ENCODE measurements at regions not wholly inside any gene's neighbourhood (a gene's known extent, or its start where the extent isn't known, plus 50 kb on each side); places are given as distances from the start of the nearest gene placed in this dataset.

DNA sequence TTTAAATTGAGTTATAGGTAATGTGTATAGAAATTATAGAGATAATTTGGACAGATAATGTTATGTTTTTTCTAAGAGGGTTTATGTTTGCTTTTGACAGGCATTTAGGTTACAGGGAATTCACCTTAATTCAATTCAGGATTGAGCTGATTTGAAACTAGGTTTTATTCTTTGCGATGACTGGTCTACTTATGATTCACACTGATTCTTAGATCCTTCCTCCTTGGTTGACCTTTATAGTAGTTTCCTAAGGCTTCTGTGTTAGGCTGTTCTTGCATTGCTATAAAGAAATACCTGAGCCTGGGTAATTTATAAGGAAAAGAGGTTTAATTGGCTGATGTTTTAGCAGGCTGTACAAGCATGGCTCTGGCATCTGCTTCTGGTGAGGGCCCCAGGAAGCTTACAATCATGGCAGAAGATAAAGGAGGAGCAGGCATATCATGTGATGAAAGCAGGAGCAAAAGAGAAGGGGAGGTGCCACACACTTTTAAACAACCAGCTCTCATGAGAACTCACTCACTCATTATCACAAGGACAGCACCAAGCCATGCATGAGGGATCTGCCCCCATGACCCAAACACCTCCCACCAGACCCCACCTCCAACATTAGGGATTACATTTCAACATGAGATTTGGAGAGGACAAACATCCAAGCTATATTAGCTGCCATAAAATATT, 155.0 kb upstream of the SFRP2 start:
- POLR2A ChIA-PET = no interaction called here
- CTCF ChIA-PET = no interaction called here

GRCh38 chr4:153940916-153941315, 152.0 kb upstream of the SFRP2 start:
- ChIA-PET CTCF (no interaction called here), POLR2A (no interaction called here)

DNA sequence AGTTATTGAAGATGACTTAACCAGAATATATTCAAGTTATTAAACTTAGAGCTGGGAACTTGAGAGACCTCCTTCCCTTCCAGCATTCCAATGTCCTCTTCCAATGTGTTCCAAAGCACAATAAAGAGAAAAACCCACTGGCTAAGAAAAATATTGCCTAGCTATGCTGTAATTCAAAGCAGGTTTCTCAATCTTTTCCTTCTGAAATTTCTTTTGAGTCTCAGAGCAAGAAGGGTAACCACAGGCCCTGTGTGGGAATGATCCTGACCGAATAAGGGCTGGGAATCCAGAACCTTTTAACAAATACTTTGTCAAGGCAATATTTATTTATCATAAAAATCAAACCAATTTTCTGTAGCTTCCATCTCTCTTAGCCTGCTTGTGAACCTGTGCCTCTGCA, 150.7 kb upstream of the SFRP2 start:
- CTCF ChIA-PET = interaction anchor here (0.5 to 1.3 kb wide), 2 partner anchors 12 to 22 kb away, joined by 3 to 5 read pairs; no protein-coding TSS in a partner anchor
- POLR2A ChIA-PET = no interaction called here

GRCh38 chr4:153938994-153939393, 150.1 kb upstream of the SFRP2 start:
- ChIA-PET POLR2A (no interaction called here), CTCF (no interaction called here)

- ChIA-PET CTCF (no interaction called here), POLR2A (no interaction called here)
Measured at GRCh38 chr4:153937289-153937688, 148.4 kb upstream of the SFRP2 start.

- CTCF ChIA-PET = no interaction called here
- POLR2A ChIA-PET = no interaction called here
Measured at GRCh38 chr4:153936121-153936520, 147.2 kb upstream of the SFRP2 start.

DNA sequence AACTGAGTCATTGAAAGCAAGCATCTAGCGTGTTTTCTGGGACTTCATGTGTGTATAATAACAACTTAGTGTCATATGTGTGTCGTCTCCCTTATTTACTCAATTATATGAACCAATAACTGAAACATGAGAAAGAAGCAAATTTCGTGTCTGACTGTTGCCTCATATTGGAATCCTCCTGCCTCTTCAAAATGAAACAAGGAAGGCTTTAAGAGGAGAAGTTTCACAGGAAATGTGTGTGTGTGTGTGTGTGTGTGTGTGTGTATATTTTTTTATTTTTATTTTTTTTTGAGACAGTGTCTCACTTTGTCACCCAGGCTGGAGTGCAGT, 145.8 kb upstream of the SFRP2 start:
- ChIA-PET CTCF (no interaction called here), POLR2A (no interaction called here)

DNA sequence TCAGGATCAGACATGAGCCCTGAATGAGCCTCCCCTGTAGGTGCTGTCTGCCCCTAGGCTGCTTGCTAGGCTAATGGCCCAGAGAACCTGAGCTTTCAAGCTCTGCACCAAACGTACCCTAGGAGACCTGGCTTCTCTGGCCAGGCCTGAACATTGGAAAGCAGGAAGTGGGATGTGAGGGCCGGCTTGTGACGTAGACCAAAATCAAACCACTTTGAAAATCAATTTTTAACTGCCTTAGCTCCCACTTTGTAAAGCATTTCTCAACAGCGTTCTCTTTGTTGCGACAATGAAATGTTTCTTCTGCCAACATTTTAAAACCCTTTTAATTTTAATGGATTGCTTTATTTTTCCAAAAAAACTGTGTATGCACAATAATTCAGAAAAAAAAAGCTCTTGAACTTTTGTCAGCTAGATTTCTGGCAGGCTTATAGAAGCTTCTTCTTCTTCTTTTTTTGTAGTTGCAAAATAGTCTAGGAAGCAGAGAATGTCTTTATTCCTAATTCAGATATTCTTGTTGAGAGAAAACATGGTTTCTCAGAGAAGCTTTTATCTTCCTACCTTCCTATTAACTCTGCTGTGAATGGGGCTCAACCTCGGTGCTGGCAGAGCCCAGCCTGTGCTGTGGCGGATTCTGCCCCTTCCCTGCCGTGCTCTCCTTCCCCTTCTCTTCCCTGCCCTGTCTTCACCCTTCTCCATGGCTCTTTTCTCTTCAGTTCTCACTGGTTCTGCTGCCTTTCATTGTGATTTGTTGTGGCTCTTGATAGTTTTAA, 145.2 kb upstream of the SFRP2 start:
- ChIA-PET POLR2A (no interaction called here), CTCF (interaction anchor here (1.1 kb wide), 1 partner anchor 142 kb away, joined by 3 read pairs; no protein-coding TSS in a partner anchor)

DNA sequence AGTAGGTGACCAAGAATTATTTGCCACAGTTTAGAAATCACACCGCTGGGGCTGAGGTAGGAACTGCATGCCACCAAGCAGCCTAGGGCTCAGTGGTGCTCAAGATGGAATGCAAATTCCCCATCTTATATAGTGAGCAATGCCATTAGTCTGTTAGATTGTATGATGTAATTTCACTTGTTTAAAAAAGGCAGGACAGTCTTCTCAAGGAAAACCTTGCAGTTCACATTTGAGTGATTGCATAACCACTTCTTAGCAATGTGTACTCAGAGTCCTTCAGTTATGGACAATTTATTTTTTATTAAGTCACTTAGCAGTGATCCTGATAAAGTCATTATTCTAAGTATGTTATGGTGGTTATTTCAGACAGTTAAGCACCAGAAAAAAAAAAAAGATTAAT, 142.9 kb upstream of the SFRP2 start:
- ChIA-PET POLR2A (no interaction called here), CTCF (no interaction called here)

DNA sequence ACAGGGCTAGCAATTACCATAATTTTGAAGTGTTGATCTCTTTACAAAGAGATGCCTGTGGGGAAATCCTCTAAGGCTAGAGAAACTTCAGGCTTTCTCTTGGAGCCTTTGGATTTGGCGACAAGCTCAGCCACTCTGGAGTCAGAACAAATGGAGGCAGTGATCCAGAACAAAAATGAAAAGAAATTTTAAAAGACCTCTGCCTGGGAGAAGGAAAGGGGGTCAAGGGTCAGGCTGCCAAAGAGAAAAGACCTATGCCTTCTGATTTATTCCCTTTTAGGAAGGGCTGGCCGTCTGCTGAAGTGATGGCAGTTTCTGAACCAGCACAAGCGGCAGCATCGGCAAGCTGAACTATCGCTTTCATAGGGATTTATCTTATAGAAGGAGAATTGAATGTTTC, 140.8 kb upstream of the SFRP2 start:
- CTCF ChIA-PET = no interaction called here
- POLR2A ChIA-PET = no interaction called here

GRCh38 chr4:153927451-153927850, 138.6 kb upstream of the SFRP2 start:
- CTCF ChIA-PET = interaction anchor here (2.5 kb wide), 1 partner anchor 12 kb away, joined by 5 read pairs; no protein-coding TSS in a partner anchor
- POLR2A ChIA-PET = no interaction called here

DNA sequence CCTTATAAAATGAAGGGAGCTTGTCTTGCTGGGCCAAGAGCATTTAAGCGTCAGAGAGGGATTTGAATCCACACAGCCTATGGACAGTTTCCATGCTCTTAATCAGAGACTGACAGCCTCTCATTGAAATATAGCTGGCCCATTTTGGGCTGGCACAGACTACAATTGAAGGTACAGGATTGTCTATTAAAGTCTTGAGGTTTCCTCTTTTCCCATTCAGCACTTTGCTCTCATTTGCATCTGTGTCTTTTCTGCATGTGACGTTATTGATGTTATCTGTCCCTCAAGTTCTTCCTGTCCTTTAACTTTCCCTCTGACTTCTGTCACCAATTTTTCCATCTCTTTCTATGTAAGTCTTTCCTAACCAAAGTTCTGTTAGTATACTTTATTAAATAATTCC, 133.3 kb upstream of the SFRP2 start:
- CTCF ChIA-PET = no interaction called here
- POLR2A ChIA-PET = no interaction called here

- POLR2A ChIA-PET = no interaction called here
- CTCF ChIA-PET = no interaction called here
Measured at GRCh38 chr4:153919667-153920066, 130.8 kb upstream of the SFRP2 start.

DNA sequence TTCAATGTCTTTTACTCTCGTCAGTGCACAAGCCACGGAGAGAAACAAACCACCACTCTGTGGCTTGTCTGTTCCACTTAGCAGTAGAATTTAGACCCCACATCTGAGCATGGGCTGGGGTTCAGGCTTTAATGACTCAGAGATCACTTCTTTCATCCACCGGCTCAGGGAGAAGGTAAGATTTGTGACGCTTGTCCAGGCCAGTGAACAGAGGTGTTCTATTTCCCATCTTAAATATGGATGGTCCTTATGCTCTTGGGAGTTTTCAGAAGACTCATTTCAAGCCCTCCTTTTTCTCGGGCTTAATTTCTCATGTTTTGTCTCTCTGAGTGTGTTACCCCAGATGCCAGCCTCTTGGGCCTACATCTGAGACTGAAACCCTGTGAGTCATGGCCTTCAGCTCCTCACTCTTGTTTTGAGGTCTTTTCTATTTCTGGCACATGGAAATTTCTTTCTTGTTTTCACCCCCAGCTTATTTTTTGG, 127.4 kb upstream of the SFRP2 start:
- POLR2A ChIA-PET = no interaction called here

DNA sequence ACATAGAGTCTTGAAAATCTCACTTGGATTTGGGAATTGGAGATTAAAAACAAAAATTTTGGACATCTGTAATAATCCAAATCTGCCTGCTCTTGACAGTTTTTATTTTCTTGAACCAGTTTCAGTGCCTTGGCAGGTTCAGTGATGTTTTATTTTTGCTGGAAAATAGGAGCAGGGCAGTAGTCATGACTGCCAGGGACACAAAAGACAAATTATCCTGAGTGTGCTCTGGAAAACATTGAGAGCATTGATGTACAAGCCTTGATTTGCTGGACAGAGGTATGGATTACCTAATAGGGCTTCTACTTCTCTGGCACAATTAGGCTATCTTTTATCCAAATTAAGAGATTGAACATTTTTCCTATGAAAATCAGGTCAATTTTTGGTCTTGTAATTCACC, 123.4 kb upstream of the SFRP2 start:
- ChIA-PET POLR2A (no interaction called here), CTCF (no interaction called here)

More for the DNA sequence above, 127.4 kb upstream of the SFRP2 start:
- CTCF ChIA-PET = no interaction called here

DNA sequence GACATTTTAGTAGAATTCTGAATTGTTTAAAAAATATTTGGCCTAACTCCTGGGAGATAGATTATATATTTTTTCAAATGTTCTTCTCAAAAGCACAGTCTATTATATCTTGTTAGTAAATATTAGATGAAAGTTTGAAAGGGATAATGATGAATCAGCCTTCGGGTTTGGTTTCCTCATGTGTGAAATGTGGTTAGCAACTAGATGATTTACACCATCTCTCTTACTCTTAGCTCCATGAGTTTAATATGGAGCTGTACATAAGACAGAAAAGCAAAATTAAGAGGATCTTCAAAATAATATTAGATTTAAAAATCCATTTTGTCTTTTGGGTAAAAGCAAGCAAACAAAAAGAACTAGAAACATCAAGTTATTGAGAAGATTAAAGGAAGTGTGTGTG, 120.8 kb upstream of the SFRP2 start:
- POLR2A ChIA-PET = no interaction called here

DNA sequence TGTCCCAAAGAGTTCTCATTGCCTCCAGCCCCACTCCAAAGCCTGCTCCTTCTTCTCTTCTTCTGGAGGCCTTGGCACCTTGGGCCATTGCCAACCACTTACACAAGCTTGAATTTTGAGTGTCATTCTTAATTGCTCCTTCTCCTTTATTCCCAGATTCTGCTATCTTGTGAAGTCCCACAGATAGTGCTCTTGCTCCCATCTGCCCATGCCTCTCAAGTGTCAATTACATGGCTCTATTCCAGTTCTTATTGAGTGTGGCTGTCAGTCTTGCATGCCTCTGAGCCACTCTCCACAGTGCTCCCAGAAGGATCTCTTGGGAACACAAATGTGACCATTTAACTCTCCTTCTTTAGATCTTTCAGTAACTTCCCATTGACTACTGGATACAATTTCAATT, 117.3 kb upstream of the SFRP2 start:
- CTCF ChIA-PET = no interaction called here
- POLR2A ChIA-PET = no interaction called here

More for the DNA sequence above, 120.8 kb upstream of the SFRP2 start:
- CTCF ChIA-PET = no interaction called here

DNA sequence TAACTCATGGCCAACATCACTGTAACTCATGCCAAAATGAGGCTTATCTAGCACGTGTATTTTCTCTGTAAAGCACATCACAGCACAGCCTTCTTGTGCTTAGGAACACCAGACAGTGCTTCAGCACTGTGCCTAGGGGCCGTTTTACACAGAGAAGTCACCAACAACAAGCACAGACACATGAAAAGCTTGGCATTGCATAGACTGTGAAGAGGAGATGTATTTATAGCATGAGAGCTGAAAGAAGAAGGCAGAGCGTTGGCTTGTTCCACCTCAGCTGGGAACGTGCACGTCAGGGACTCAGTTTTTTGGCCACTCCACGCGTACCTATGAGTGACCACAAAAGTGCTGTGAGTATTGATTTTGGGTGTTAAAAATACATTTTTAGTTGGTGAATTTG, 116.3 kb upstream of the SFRP2 start:
- CTCF ChIA-PET = no interaction called here
- POLR2A ChIA-PET = no interaction called here

DNA sequence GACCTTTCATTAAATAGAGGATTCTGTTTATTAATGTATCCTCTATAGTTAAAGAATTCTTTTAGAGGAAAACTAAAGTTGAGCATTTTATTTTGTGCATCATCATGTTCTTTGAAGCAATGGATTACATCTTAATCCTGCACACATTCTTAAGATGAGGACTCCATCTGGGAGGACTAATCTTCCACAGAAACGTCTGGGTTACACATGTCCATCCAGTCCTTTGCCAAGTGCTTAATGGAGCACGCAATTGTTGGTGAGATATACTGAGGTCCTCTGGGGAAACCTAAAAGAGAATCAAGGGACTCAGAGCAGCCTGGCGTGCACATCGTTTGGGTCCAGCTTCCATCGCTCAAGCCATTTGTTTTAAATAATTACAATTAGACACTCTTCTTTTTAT, 115.1 kb upstream of the SFRP2 start:
- POLR2A ChIA-PET = no interaction called here
- CTCF ChIA-PET = no interaction called here

DNA sequence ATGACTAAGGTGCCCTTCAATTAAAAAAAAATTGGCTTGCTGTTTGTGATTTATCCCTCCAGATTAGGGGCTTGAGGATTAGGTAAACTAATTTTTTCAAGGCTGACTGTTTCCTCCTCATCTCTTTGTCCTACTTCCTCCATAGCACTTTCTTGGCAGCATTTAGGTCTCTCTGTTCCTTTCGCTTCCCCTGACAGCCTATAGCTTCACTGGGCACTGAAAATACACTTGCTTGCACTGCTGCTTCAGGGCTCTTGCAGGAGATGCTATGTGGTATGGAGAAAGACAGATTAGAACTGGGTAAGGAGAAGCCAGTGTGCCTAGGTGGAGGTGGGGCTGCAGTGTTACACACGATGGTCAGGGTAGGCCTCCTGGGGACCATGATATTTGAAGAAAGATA, 112.3 kb upstream of the SFRP2 start:
- POLR2A ChIA-PET = no interaction called here
- CTCF ChIA-PET = no interaction called here

- ChIA-PET CTCF (no interaction called here), POLR2A (no interaction called here)
Measured at GRCh38 chr4:153900426-153900825, 111.5 kb upstream of the SFRP2 start.

DNA sequence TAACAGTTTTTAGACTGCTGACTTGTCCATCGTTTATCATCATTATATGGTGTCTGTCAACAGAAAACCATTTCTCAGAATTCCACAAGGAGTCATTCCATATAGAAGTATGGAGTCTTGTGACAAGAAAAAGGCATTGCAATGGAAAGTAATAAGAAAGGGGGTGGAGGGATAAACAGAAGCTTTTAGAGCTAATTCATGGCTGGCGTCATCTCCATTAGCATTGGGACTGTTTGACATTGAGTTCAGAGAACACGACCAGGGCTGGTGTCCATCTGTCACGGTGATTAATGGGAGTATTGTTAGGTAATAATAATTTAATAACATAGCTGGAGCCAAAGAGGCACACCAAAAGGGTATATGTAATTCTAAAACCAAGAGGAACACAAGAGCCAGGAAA, 101.9 kb upstream of the SFRP2 start:
- CTCF ChIA-PET = no interaction called here
- POLR2A ChIA-PET = no interaction called here
